Endodermal cell (in vitro differentiated cells): ENCODE measurements at regions not wholly inside any gene's neighbourhood (a gene's known extent, or its start where the extent isn't known, plus 50 kb on each side); places are given as distances from the start of the nearest gene placed in this dataset.

Experiments
- DNase-seq: peaks from one replicate; pipeline ENCODE4 v3.0.0-alpha.2; 2017
- H3K27ac ChIP-seq: 2 replicates; pipeline ENCODE4 v1.5.1; 2013; ENCODE audit warnings: mild to moderate bottlenecking, low read depth, low read length, moderate library complexity
- H3K27me3 ChIP-seq: 2 replicates; pipeline ENCODE4 v1.6.1; 2013; ENCODE audit warnings: mild to moderate bottlenecking, low read length, moderate library complexity; ENCODE audit not compliant: insufficient read depth, control insufficient read depth, poor library complexity, severe bottlenecking
- H3K36me3 ChIP-seq: 2 replicates; pipeline ENCODE4 v1.7.0; 2013; ENCODE audit warnings: mild to moderate bottlenecking, low read length, moderate library complexity; ENCODE audit not compliant: control insufficient read depth, insufficient read depth
- H3K4me1 ChIP-seq: one replicate; pipeline ENCODE4 v1.7.0; 2013; ENCODE audit warnings: low read length; ENCODE audit not compliant: control insufficient read depth, insufficient read depth
- H3K4me3 ChIP-seq: 2 replicates; pipeline ENCODE4 v1.5.1; 2013; ENCODE audit warnings: mild to moderate bottlenecking, low read length, moderate library complexity
- H3K9ac ChIP-seq: 2 replicates; pipeline ENCODE4 v1.6.1; 2013; ENCODE audit warnings: mild to moderate bottlenecking, low read length, moderate library complexity; ENCODE audit not compliant: poor library complexity, severe bottlenecking; ENCODE audit errors: extremely low read depth
- H3K9me3 ChIP-seq: 2 replicates; pipeline ENCODE4 v1.6.1; 2013; ENCODE audit warnings: mild to moderate bottlenecking, low read length, moderate library complexity; ENCODE audit not compliant: control insufficient read depth
- H3K27ac Mint-ChIP-seq: 2 replicates; pipeline ENCODE4 v1.8.0; 2020; ENCODE audit warnings: mixed read lengths
- H3K27me3 Mint-ChIP-seq: 2 replicates; pipeline ENCODE4 v1.8.0; 2021; ENCODE audit warnings: mild to moderate bottlenecking, mixed read lengths; ENCODE audit not compliant: insufficient read depth
- H3K36me3 Mint-ChIP-seq: 2 replicates; pipeline ENCODE4 v1.8.0; 2020; ENCODE audit warnings: low read depth, mixed read lengths
- H3K4me1 Mint-ChIP-seq: 2 replicates; pipeline ENCODE4 v1.8.0; 2020; ENCODE audit warnings: mixed read lengths
- H3K4me3 Mint-ChIP-seq: 2 replicates; pipeline ENCODE4 v1.8.0; 2020; ENCODE audit warnings: mild to moderate bottlenecking, moderate library complexity, mixed read lengths
- H3K9me3 Mint-ChIP-seq: 2 replicates; pipeline ENCODE4 v1.8.0; 2020; ENCODE audit warnings: mild to moderate bottlenecking, mixed read lengths
- WGBS, 2 experiments: methylation state at CpG; one replicate each; pipeline versions ENCODE4 v1.1.5 to v1.1.7; 2013; ENCODE audit warnings: missing lambda C conversion rate in 2 of 2, mixed read lengths in 1 of 2; ENCODE audit not compliant: insufficient coverage in 1 of 2, insufficient read length in 1 of 2; 5-methylcytosine and 5-hydroxymethylcytosine counted together
- TF ChIP-seq, protein P1 (sequence below): fragments of 200-600 bp; sonication (generic); conservative IDR thresholded peaks from 2 replicates; pipeline ENCODE4 v1.5.0; 2021; ENCODE audit warnings: antibody characterized with exemption, mild to moderate bottlenecking

DNA sequence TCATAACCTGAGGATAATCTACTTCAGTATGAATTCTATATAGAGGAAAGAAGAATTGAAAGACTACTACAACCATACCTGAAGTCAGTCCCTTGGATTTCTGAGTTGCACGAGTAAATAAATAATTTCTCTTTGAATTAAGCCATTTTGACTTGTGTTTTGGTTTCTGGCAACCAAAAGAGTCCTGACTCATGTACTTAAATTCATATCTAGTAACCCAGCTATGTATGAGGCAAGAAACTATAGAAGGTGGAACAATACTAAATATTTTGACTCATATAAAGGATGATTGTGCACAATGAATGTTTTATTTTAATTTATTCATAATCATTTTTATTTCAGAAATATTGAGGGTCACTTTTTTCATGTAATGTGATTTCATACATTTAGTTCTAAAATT, 276.8 kb downstream of the MEF2C start:
- 83% methylated on average over 1 of the region's 1 CpG; no CpG with 5 or more reads in 1 of the 2 experiments for WGBS, 2 experiments
- TF ChIP-seq, protein P1, sequence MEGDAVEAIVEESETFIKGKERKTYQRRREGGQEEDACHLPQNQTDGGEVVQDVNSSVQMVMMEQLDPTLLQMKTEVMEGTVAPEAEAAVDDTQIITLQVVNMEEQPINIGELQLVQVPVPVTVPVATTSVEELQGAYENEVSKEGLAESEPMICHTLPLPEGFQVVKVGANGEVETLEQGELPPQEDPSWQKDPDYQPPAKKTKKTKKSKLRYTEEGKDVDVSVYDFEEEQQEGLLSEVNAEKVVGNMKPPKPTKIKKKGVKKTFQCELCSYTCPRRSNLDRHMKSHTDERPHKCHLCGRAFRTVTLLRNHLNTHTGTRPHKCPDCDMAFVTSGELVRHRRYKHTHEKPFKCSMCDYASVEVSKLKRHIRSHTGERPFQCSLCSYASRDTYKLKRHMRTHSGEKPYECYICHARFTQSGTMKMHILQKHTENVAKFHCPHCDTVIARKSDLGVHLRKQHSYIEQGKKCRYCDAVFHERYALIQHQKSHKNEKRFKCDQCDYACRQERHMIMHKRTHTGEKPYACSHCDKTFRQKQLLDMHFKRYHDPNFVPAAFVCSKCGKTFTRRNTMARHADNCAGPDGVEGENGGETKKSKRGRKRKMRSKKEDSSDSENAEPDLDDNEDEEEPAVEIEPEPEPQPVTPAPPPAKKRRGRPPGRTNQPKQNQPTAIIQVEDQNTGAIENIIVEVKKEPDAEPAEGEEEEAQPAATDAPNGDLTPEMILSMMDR, result no peak

DNA sequence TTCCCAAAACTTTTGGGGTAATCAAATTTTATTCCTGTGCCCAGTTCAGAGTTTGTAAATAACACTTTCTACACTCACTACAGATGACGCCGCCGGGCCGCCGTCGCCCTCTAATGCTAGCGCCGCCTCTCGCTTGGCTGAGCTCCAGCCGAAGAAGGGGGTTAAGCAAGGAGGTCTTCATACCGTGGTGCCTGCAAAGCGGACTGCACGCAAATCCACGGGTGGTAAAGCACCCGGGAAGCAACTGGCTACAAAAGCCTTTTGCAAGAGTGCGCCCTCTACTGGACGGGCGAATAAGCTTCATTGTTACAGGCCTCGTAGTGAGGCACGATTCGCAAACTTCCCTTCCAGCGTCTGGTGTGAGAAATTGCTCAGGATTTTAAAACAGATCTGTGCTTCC, 280.4 kb downstream of the MEF2C start:
- Mint-ChIP-seq H3K27me3 (peaks cover 2% of the 10 kb centered on the region), H3K4me3 (no peak overlapping the region), H3K27ac (no peak overlapping the region), H3K4me1 (peaks cover 2% of the 10 kb centered on the region), H3K9me3 (peaks cover 3% of the 10 kb centered on the region), H3K36me3 (no peaks in the 10 kb centered on the region)
- TF ChIP-seq, protein P1, result peak; percentile 69
- DNase-seq, result peak; percentile 67
- 93 to 95% methylated on average over 17 to 22 of the region's 22 CpGs for WGBS, 2 experiments
- H3K9me3 ChIP-seq, result no peaks in the 10 kb centered on the region
- H3K4me1 ChIP-seq, result no peaks in the 10 kb centered on the region
- no peak overlapping the region for H3K27ac ChIP-seq
- no peaks in the 10 kb centered on the region for H3K36me3 ChIP-seq
- no peaks in the 10 kb centered on the region for H3K27me3 ChIP-seq
- H3K9ac ChIP-seq, result no peak overlapping the region
- H3K4me3 ChIP-seq, result no peak overlapping the region

More for the DNA sequence above, 276.8 kb downstream of the MEF2C start:
- Mint-ChIP-seq H3K4me3 (no peak overlapping the region), H3K9me3 (peaks cover 2% of the 10 kb centered on the region), H3K27me3 (peaks cover 2% of the 10 kb centered on the region), H3K36me3 (no peaks in the 10 kb centered on the region), H3K4me1 (peaks cover under 1% of the 10 kb centered on the region), H3K27ac (no peak overlapping the region)
- Histone ChIP-seq H3K4me3 (no peak overlapping the region), H3K9me3 (no peaks in the 10 kb centered on the region), H3K4me1 (no peaks in the 10 kb centered on the region), H3K36me3 (no peaks in the 10 kb centered on the region), H3K27ac (no peak overlapping the region), H3K9ac (no peak overlapping the region), H3K27me3 (no peaks in the 10 kb centered on the region)
- no peak for DNase-seq

DNA sequence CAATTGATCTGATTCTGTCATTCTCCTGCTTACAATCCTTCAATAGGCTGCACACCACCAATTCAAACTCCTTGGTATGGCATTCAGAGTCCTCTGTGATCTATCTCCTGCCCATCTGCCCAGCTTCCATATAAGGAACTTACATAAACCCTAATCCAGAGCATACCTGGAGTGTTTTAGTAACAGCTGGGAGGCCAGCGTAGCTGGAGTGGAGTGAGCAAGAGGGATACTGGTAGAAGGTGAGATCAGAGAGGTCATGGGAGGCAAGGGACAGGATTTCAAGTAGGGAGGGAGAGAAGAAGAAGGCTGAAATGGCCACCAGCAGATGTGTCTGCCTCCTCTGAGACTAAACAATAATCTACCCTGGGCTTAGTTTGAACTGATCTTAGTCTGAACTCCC, 288.5 kb downstream of the MEF2C start:
- Mint-ChIP-seq H3K4me1 (no peaks in the 10 kb centered on the region), H3K27me3 (peaks cover 2% of the 10 kb centered on the region), H3K4me3 (no peak overlapping the region), H3K27ac (no peak overlapping the region), H3K36me3 (no peaks in the 10 kb centered on the region), H3K9me3 (no peaks in the 10 kb centered on the region)
- no peak overlapping the region for H3K9ac ChIP-seq
- 83 to 100% methylated on average over 1 of the region's 1 CpG for WGBS, 2 experiments
- no peak overlapping the region for H3K27ac ChIP-seq
- H3K4me3 ChIP-seq, result no peak overlapping the region
- TF ChIP-seq, protein P1, result no peak
- H3K9me3 ChIP-seq, result no peaks in the 10 kb centered on the region
- no peaks in the 10 kb centered on the region for H3K4me1 ChIP-seq
- no peak for DNase-seq
- H3K27me3 ChIP-seq, result no peaks in the 10 kb centered on the region
- no peaks in the 10 kb centered on the region for H3K36me3 ChIP-seq
